PC-3 (cell line): ENCODE measurements at regions not wholly inside any gene's neighbourhood (a gene's known extent, or its start where the extent isn't known, plus 50 kb on each side); places are given as distances from the start of the nearest gene placed in this dataset.

ENCODE experiments used
- EZH2 ChIP-seq: fragments of 300-600 bp; sonication (generic); IDR thresholded peaks from one replicate; pipeline ENCODE4 v1.6.1; 2017; ENCODE audit warnings: antibody characterized with exemption, mild to moderate bottlenecking, low read length; ENCODE audit not compliant: unreplicated experiment
- EZH2phosphoT487 ChIP-seq: fragments of 300-600 bp; sonication (generic); IDR thresholded peaks from 2 replicates; pipeline ENCODE4 v1.6.1; 2018; ENCODE audit warnings: mild to moderate bottlenecking, antibody characterized with exemption, low read length, borderline replicate concordance
- TF ChIP-seq, protein P1 (sequence below): fragments of 300-600 bp; sonication (generic); conservative IDR thresholded peaks from 2 replicates; pipeline ENCODE4 v1.5.1; 2017; ENCODE audit warnings: antibody characterized with exemption, low read depth, mild to moderate bottlenecking, low read length

DNA sequence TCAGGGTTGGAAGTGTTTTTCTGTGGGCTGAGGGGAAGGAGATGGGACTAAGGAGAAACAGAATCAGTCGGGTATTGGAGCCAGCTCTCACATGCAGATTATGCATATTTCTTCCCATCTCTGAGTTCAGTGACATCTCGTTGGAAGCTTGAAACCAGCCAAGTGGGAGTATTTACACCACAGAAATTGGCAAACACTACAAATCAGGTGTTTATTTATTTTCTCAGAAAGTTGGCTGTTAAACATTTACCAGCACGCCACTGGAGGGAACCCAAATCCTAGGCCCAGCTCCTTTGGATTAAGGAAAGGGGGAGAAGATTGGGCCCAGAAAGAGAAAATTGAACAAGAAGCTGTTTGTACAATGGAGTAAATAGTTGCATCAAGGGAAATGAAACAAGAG is 72.1 kb upstream of the PITX1 start:
- TF ChIP-seq EZH2 (no peak), EZH2phosphoT487 (no peak)
- TF ChIP-seq, protein P1, sequence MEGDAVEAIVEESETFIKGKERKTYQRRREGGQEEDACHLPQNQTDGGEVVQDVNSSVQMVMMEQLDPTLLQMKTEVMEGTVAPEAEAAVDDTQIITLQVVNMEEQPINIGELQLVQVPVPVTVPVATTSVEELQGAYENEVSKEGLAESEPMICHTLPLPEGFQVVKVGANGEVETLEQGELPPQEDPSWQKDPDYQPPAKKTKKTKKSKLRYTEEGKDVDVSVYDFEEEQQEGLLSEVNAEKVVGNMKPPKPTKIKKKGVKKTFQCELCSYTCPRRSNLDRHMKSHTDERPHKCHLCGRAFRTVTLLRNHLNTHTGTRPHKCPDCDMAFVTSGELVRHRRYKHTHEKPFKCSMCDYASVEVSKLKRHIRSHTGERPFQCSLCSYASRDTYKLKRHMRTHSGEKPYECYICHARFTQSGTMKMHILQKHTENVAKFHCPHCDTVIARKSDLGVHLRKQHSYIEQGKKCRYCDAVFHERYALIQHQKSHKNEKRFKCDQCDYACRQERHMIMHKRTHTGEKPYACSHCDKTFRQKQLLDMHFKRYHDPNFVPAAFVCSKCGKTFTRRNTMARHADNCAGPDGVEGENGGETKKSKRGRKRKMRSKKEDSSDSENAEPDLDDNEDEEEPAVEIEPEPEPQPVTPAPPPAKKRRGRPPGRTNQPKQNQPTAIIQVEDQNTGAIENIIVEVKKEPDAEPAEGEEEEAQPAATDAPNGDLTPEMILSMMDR, result no peak
